Natural killer cell (primary cell): ENCODE measurements at regions not wholly inside any gene's neighbourhood (a gene's known extent, or its start where the extent isn't known, plus 50 kb on each side); places are given as distances from the start of the nearest gene placed in this dataset.

Experiments used
- ATAC-seq, 3 donors: fragments of 150-1000 bp in 2 of 3; fragments of 200-7000 bp in 1 of 3; cut with Tn5 transposase; 1 replicate in 1 of 3; 2 replicates in 2 of 3; pipeline ENCODE4 v1.10.0; 2021; ENCODE audit warnings: mild to moderate bottlenecking in 2 of 3, moderate library complexity in 2 of 3
- DNase-seq, 2 donors: peaks; one replicate each; pipeline versions ENCODE4 v3.0.0 to v3.0.0-alpha.2; 2013 to 2021; ENCODE audit warnings: mixed read lengths in 1 of 2
- H3K27ac ChIP-seq: one replicate; pipeline ENCODE4 v1.5.1; 2013; ENCODE audit warnings: mild to moderate bottlenecking, low read length
- H3K27me3 ChIP-seq: one replicate; pipeline ENCODE4 v1.6.1; 2013; ENCODE audit warnings: low read length; ENCODE audit not compliant: control insufficient read depth, insufficient read depth
- H3K36me3 ChIP-seq: one replicate; pipeline ENCODE4 v1.6.1; 2013; ENCODE audit warnings: low read length; ENCODE audit not compliant: control insufficient read depth, insufficient read depth
- H3K4me1 ChIP-seq: one replicate; pipeline ENCODE4 v1.6.1; 2013; ENCODE audit warnings: low read length; ENCODE audit not compliant: control insufficient read depth, insufficient read depth
- H3K4me3 ChIP-seq: one replicate; pipeline ENCODE4 v1.5.1; 2013; ENCODE audit warnings: low read length
- H3K9me3 ChIP-seq: one replicate; pipeline ENCODE4 v1.6.1; 2013; ENCODE audit warnings: low read length; ENCODE audit not compliant: control insufficient read depth, insufficient read depth
- H3K27ac Mint-ChIP-seq, 2 donors: one replicate each; pipeline ENCODE4 v1.8.0; 2022; ENCODE audit warnings: mild to moderate bottlenecking in 2 of 2, mixed read lengths in 2 of 2, moderate library complexity in 1 of 2
- H3K27me3 Mint-ChIP-seq, 2 donors: one replicate each; pipeline ENCODE4 v1.8.0; 2022; ENCODE audit warnings: low read depth in 2 of 2, mixed read lengths in 2 of 2
- H3K36me3 Mint-ChIP-seq: one replicate; pipeline ENCODE4 v1.8.0; 2022; ENCODE audit warnings: mixed read lengths
- H3K4me1 Mint-ChIP-seq, 2 donors: one replicate each; pipeline ENCODE4 v1.8.0; 2022; ENCODE audit warnings: mixed read lengths in 2 of 2
- H3K4me3 Mint-ChIP-seq: one replicate; pipeline ENCODE4 v1.8.0; 2022; ENCODE audit warnings: mild to moderate bottlenecking, moderate library complexity, mixed read lengths
- H3K9me3 Mint-ChIP-seq, 2 donors: one replicate each; pipeline ENCODE4 v1.8.0; 2022; ENCODE audit warnings: mixed read lengths in 2 of 2
- CTCF ChIP-seq: fragments of 200-600 bp; IDR thresholded peaks from one replicate; pipeline ENCODE4 v1.8.0; 2022; ENCODE audit warnings: antibody characterized with exemption
- WGBS: methylation state at CpG from one replicate; pipeline ENCODE4 v1.1.7; 2013; ENCODE audit warnings: missing lambda C conversion rate; ENCODE audit not compliant: insufficient coverage; 5-methylcytosine and 5-hydroxymethylcytosine counted together
- intact Hi-C: fragments of 100-400 bp; cut with micrococcal nuclease; formaldehyde crosslinking; loops from one replicate; pipeline ENCODE4 v1.14.2; 2022

- intact Hi-C loops: no loop called here
- no peaks in the 10 kb centered on the region for H3K27me3 Mint-ChIP-seq
Measured at GRCh38 chr12:59230334-59230733, 310.0 kb upstream of the LRIG3 start.

GRCh38 chr12:59219148-59219547 lies 298.8 kb upstream of the LRIG3 start:
- Mint-ChIP-seq H3K4me3 (no peak overlapping the region), H3K27ac (no peak overlapping the region), H3K27me3 (no peaks in the 10 kb centered on the region), H3K4me1 (no peaks in the 10 kb centered on the region), H3K36me3 (no peaks in the 10 kb centered on the region), H3K9me3 (peaks cover 3 to 6% of the 10 kb centered on the region in 2 donors)
- ATAC-seq (no peak), DNase-seq (no peak)
- H3K9me3 ChIP-seq: no peaks in the 10 kb centered on the region
- WGBS: 67% methylated on average over 1 of the region's 1 CpG
- H3K4me3 ChIP-seq: no peak overlapping the region
- no peak for TF ChIP-seq CTCF
- no peaks in the 10 kb centered on the region for H3K4me1 ChIP-seq
- no peaks in the 10 kb centered on the region for H3K36me3 ChIP-seq
- H3K27me3 ChIP-seq: no peaks in the 10 kb centered on the region
- H3K27ac ChIP-seq: no peak overlapping the region
- intact Hi-C loops: no loop called here

More at GRCh38 chr12:59230334-59230733, 310.0 kb upstream of the LRIG3 start:
- no peaks in the 10 kb centered on the region for H3K4me1 Mint-ChIP-seq
- H3K36me3 ChIP-seq: no peaks in the 10 kb centered on the region
- DNase-seq: no peak
- peaks cover 8% of the 10 kb centered on the region for H3K9me3 ChIP-seq
- ATAC-seq: no peak
- no peak overlapping the region for H3K4me3 ChIP-seq
- H3K4me3 Mint-ChIP-seq: no peak overlapping the region
- H3K9me3 Mint-ChIP-seq: peaks cover 15 to 17% of the 10 kb centered on the region in 2 donors
- H3K27me3 ChIP-seq: no peaks in the 10 kb centered on the region
- no peak overlapping the region for H3K27ac Mint-ChIP-seq
- no peak for TF ChIP-seq CTCF
- no peaks in the 10 kb centered on the region for H3K4me1 ChIP-seq
- peaks cover 3% of the 10 kb centered on the region for H3K36me3 Mint-ChIP-seq
- H3K27ac ChIP-seq: no peak overlapping the region

GRCh38 chr12:59196989-59197388 lies 276.7 kb upstream of the LRIG3 start:
- no peaks in the 10 kb centered on the region for H3K27me3 ChIP-seq
- Mint-ChIP-seq H3K27me3 (no peaks in the 10 kb centered on the region), H3K27ac (no peak overlapping the region), H3K9me3 (peaks cover 0 to 15% of the 10 kb centered on the region in 2 donors), H3K36me3 (no peaks in the 10 kb centered on the region), H3K4me1 (no peaks in the 10 kb centered on the region), H3K4me3 (no peak overlapping the region)
- TF ChIP-seq CTCF: no peak
- no peak overlapping the region for H3K27ac ChIP-seq
- H3K4me1 ChIP-seq: no peaks in the 10 kb centered on the region
- intact Hi-C loops: no loop called here
- DNase-seq (no peak), ATAC-seq (no peak)
- WGBS: no CpG with 5 or more reads among the region's 1 CpG
- peaks cover 2% of the 10 kb centered on the region for H3K9me3 ChIP-seq
- no peaks in the 10 kb centered on the region for H3K36me3 ChIP-seq
- no peak overlapping the region for H3K4me3 ChIP-seq

- Histone ChIP-seq H3K9me3 (peaks cover 2% of the 10 kb centered on the region), H3K27ac (no peak overlapping the region), H3K27me3 (no peaks in the 10 kb centered on the region), H3K4me3 (no peak overlapping the region), H3K36me3 (no peaks in the 10 kb centered on the region), H3K4me1 (no peaks in the 10 kb centered on the region)
- DNase-seq (no peak), ATAC-seq (no peak)
- no peak overlapping the region for H3K4me3 Mint-ChIP-seq
- TF ChIP-seq CTCF: no peak
- H3K9me3 Mint-ChIP-seq: peaks cover 4 to 15% of the 10 kb centered on the region in 2 donors
- intact Hi-C loops: no loop called here
- H3K4me1 Mint-ChIP-seq: no peaks in the 10 kb centered on the region
- H3K36me3 Mint-ChIP-seq: no peaks in the 10 kb centered on the region
- H3K27me3 Mint-ChIP-seq: no peaks in the 10 kb centered on the region
- no peak overlapping the region for H3K27ac Mint-ChIP-seq
- WGBS: 78% methylated on average over 2 of the region's 2 CpGs
Measured at GRCh38 chr12:59194794-59195193, 274.5 kb upstream of the LRIG3 start.
